Mammary epithelial cell (primary cell): ENCODE measurements at regions not wholly inside any gene's neighbourhood (a gene's known extent, or its start where the extent isn't known, plus 50 kb on each side); places are given as distances from the start of the nearest gene placed in this dataset.

Experiments used
- EZH2 ChIP-seq: IDR thresholded peaks from 2 replicates; pipeline ENCODE4 v1.6.1; 2012; ENCODE audit warnings: low read length, inconsistent platforms, borderline replicate concordance
- TF ChIP-seq, protein P1 (sequence below), 2 donors: IDR thresholded peaks in 1 of 2; conservative IDR thresholded peaks in 1 of 2; 2 replicates each; pipeline ENCODE4 v1.5.1; 2011 to 2012; ENCODE audit warnings: inconsistent platforms in 2 of 2, low read length in 2 of 2, mild to moderate bottlenecking in 2 of 2, control low read depth in 1 of 2, low read depth in 1 of 2; ENCODE audit not compliant: insufficient read depth in 1 of 2; ENCODE audit errors: extremely low read depth in 1 of 2

DNA sequence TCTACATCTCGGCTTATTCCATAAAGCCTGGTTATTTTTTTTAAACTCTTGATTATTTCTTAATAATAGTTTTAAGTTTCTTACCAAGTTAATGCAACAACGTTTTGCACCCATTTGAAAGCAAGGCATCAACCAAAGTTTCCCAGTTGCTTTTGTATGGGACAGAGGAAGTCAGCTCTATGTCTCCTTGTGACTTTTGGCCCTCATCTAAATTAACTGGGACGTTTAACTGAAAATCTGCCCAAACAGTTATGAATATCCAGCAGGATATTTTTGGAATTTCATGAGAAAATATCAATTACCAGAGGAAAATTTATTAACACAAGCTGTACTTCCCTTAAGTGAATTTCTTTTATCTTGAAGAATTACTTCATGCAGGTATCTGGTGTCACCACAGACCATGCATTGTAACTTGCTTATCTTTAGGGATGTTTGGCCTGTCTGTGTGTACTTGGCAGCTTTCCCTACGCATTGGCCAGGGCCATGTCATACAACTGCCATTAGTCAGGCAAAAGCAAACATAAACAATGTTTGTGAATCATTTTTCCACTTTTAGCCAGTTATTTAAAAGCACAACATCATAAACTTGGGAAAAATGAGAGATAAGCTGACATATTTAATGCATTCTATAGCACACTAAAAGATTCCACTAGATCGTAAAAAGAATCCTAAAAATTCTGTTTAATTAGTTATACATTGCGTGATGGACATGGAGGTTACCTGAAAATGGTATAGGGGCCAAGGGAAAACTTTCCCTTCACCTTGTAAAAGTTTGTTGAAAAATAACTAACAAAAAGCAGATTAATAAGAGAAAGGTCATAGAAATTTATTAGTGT lies 101.4 kb upstream of the PDE5A start:
- TF ChIP-seq, protein P1, sequence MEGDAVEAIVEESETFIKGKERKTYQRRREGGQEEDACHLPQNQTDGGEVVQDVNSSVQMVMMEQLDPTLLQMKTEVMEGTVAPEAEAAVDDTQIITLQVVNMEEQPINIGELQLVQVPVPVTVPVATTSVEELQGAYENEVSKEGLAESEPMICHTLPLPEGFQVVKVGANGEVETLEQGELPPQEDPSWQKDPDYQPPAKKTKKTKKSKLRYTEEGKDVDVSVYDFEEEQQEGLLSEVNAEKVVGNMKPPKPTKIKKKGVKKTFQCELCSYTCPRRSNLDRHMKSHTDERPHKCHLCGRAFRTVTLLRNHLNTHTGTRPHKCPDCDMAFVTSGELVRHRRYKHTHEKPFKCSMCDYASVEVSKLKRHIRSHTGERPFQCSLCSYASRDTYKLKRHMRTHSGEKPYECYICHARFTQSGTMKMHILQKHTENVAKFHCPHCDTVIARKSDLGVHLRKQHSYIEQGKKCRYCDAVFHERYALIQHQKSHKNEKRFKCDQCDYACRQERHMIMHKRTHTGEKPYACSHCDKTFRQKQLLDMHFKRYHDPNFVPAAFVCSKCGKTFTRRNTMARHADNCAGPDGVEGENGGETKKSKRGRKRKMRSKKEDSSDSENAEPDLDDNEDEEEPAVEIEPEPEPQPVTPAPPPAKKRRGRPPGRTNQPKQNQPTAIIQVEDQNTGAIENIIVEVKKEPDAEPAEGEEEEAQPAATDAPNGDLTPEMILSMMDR (conservative IDR thresholded peaks at IDR 0.05 in 1 of 2, IDR thresholded peaks at IDR 0.05 in 1 of 2; ENCODE audit: extremely low read depth in 1 of 2, insufficient read depth in 1 of 2, low read depth in 1 of 2, low read length in 2 of 2), result no peak
- TF ChIP-seq EZH2, result no peak
